H1 (cell line): ENCODE measurements at regions not wholly inside any gene's neighbourhood (a gene's known extent, or its start where the extent isn't known, plus 50 kb on each side); places are given as distances from the start of the nearest gene placed in this dataset.

Source experiments
- CREB1 ChIP-seq: IDR thresholded peaks from 2 replicates; pipeline ENCODE4 v1.6.1; 2012; ENCODE audit warnings: inconsistent platforms
- EZH2 ChIP-seq: fragments of 200-600 bp; sonication (generic); IDR thresholded peaks from 2 replicates; pipeline ENCODE4 v1.7.1; 2012; ENCODE audit warnings: low read depth, mild to moderate bottlenecking, moderate library complexity, low read length, inconsistent platforms; ENCODE audit not compliant: severe bottlenecking
- FOSL1 ChIP-seq: IDR thresholded peaks from 2 replicates; pipeline ENCODE4 v1.6.1; 2011; ENCODE audit warnings: mild to moderate bottlenecking, low read depth, low read length, moderate library complexity; ENCODE audit not compliant: insufficient read depth
- JUND ChIP-seq: IDR thresholded peaks from 2 replicates; pipeline ENCODE4 v1.6.1; 2011; ENCODE audit warnings: mild to moderate bottlenecking, improper control_type of control experiment, low read length
- MAX ChIP-seq: IDR thresholded peaks from 2 replicates; pipeline ENCODE4 v1.6.1; 2012; ENCODE audit warnings: inconsistent platforms
- RNF2 ChIP-seq: fragments of 200-900, 300-1000 bp; sonication (generic); IDR thresholded peaks from 2 replicates; pipeline ENCODE4 v1.7.1; 2016; ENCODE audit warnings: borderline replicate concordance, low read depth, mild to moderate bottlenecking, antibody characterized with exemption, low read length; ENCODE audit not compliant: poor library complexity, severe bottlenecking; ENCODE audit errors: missing control alignments
- SAP30 ChIP-seq: fragments of 300-600 bp; sonication (generic); IDR thresholded peaks from 2 replicates; pipeline ENCODE4 v1.7.1; 2012; ENCODE audit warnings: low read length, moderate library complexity, mild to moderate bottlenecking, inconsistent platforms; ENCODE audit not compliant: insufficient read depth, insufficient replicate concordance

- TF ChIP-seq EZH2 = no peak
- no peak for TF ChIP-seq SAP30
- no peak for TF ChIP-seq RNF2
- TF ChIP-seq MAX = no peak
- no peak for TF ChIP-seq JUND
- TF ChIP-seq CREB1 = no peak
- no peak for TF ChIP-seq FOSL1
Measured at GRCh38 chr13:77434289-77434688, 101.2 kb upstream of the SCEL start (continued).
